SH-SY5Y (cell line): ENCODE measurements at regions not wholly inside any gene's neighbourhood (a gene's known extent, or its start where the extent isn't known, plus 50 kb on each side); places are given as distances from the start of the nearest gene placed in this dataset.

ENCODE experiments used
- GATA2 ChIP-seq: IDR thresholded peaks from 2 replicates; pipeline ENCODE4 v1.6.1; 2011; ENCODE audit warnings: mild to moderate bottlenecking, low read depth, low read length
- GATA3 ChIP-seq: IDR thresholded peaks from 2 replicates; pipeline ENCODE4 v1.6.1; 2011; ENCODE audit warnings: low read depth, mild to moderate bottlenecking, low read length, moderate library complexity

DNA sequence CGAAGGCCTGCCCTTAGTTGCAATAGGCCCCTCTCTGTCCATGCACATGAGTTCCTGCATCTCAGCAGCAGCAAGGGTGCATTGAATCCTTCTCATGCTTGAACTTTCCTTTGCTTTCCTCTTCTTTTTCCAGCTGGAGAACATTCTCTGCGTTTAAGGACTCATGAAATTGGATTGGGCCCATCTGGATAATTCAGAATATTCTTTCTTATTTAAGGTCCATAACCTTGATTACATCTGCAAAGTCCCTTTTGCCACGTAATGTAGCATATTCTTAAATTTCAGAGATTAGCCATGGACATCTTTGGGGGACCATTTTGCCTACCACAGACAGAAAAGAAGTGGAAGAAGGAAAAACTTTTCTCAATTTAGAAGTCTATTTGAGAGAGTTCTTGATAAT lies 159.7 kb upstream of the C21orf91 start:
- no peak for TF ChIP-seq GATA2

- TF ChIP-seq GATA2 (no peak), GATA3 (no peak)
Measured at GRCh38 chr21:17976691-17977090, 157.5 kb upstream of the C21orf91 start.

- TF ChIP-seq GATA3 (no peak), GATA2 (no peak)
Measured at GRCh38 chr21:17976139-17976538, 157.0 kb upstream of the C21orf91 start.

DNA sequence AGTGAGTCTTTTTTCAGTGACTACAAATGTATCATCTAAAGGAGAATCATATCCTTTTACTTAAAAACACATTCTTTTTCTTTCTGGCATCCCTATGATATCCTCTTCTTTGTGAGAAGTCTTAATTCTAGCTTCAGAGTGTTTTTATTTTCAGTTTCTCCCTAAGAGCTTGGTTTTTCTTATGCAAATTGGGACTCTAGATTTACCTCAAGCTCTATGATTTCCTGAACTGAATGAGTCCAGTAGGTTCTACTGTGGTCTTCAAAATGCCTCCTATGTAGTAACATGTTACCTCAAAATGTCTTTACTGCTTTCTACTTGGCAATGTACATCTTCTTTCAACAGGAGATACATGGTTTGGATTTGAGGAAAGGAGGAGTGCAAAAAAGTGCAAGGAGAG lies 148.2 kb upstream of the C21orf91 start:
- TF ChIP-seq GATA2 (no peak), GATA3 (no peak)

- no peak for TF ChIP-seq GATA3
- no peak for TF ChIP-seq GATA2
Measured at GRCh38 chr21:17964716-17965115, 145.6 kb upstream of the C21orf91 start.

GRCh38 chr21:17964199-17964598 lies 145.0 kb upstream of the C21orf91 start:
- TF ChIP-seq GATA2 (no peak), GATA3 (no peak)

GRCh38 chr21:17950591-17950990 lies 131.4 kb upstream of the C21orf91 start:
- TF ChIP-seq GATA2 (no peak), GATA3 (no peak)

DNA sequence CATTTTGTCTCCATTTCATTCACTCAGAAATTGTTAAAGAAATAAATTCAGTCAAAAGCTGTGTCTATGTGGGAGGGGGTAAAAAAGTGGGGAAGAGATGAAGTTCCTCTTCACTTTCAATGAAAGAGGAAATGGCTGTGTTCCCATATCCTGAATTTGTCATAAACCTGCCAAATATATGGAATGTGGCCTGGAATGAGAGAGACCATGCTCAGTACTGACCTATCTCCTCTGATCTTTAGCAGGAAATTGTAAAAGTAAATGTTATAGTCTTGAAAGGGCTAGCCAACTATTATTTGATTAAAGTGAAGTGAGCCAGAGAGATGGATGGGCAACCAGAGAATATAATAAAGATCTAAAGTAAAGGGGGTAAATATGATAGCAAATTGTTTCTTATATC lies 130.3 kb upstream of the C21orf91 start:
- no peak for TF ChIP-seq GATA3
- TF ChIP-seq GATA2, result no peak

DNA sequence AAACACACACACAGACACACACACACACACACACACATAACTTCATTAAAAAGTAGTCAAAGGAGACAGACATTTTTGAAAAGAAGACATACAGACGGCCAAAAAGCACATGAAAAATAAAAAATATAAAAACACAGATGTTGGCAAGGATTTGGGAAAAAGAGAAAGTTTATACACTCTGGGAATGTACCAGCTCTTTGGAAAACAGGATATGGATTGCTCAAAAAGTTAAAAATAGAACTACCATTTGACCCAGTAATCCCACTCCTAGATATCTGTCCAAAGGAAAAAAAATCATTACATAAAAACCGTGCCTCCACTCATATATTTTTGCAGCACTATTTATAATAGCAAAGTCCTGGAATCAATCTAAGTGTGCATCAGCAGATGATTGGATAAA lies 128.4 kb upstream of the C21orf91 start:
- no peak for TF ChIP-seq GATA2
- TF ChIP-seq GATA3, result no peak

- TF ChIP-seq GATA3, result no peak
- TF ChIP-seq GATA2, result no peak
Measured at GRCh38 chr21:17931080-17931479, 111.9 kb upstream of the C21orf91 start.

DNA sequence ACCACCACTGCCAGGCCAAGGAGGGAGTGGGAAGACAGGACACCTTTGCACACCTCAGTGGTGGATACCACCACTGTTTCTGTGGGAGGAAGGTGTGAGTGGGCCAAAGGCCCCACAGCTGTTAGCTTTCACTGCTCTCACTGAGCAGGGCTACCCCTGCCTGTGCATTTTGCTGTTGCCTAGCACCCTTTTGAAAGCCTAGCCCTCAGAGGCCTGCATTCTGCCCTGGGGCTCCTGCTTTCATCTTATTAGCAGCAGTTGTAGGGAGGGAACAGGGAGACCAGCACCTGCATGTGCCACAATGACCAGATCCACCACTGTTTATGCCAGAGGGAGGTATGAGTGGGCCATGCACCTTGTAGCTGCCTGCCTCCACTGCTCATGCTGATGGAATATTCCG lies 110.9 kb upstream of the C21orf91 start:
- TF ChIP-seq GATA3 (no peak), GATA2 (no peak)

DNA sequence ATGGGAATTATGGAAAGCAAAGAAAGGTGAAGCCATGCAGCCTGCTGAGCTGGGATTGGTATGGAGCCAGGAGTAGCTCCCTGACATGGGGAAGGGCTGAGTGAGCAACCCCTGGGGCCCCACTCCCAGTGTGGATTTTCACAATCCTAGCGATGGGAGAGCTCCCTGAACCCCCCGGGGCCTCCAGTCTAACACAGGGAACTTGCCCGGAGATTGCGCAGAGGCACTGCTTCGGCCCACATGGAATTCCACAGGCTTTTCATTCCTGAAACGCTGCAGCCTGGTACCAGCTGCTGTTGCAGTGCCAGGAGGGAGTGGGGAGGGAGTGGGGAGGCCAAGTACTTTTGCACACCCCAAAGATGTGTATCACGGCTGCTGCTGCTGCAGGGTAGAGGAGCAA lies 110.4 kb upstream of the C21orf91 start:
- TF ChIP-seq GATA3 (no peak), GATA2 (no peak)

GRCh38 chr21:17925899-17926298 lies 106.7 kb upstream of the C21orf91 start:
- no peak for TF ChIP-seq GATA3
- TF ChIP-seq GATA2, result no peak

GRCh38 chr21:17925000-17925610 lies 105.9 kb upstream of the C21orf91 start:
- no peak for TF ChIP-seq GATA2
- no peak for TF ChIP-seq GATA3

- TF ChIP-seq GATA3 (no peak), GATA2 (no peak)
Measured at GRCh38 chr21:17921579-17922530, 102.7 kb upstream of the C21orf91 start.

DNA sequence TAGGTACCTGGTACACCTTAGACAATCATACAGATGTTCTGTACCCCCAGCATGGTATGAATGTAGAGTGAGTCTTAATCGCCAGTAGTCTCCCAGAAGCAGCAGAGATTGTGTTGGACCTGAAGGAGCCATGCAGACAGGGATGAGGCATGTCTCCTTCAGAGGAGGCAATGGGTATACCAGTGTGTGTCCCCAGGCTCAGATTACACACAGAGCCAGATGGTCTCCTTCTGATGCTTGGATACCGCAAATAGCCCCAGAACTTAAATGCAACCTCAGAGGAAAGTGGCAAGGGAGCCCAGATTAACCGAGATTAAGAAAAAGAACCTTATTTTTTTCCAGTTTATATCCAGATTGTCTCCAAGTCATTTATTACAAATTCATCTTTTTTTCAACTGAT lies 96.8 kb upstream of the C21orf91 start:
- TF ChIP-seq GATA3 (no peak), GATA2 (no peak)
